ENCODE measurements at regions not wholly inside any gene's neighbourhood (a gene's known extent, or its start where the extent isn't known, plus 50 kb on each side); places are given as distances from the start of the nearest gene placed in this dataset.

- Histone ChIP-seq H3K27ac (ENCODE audit: insufficient read depth, low read length) (no peak overlapping the region), H3K9me3 (ENCODE audit: control insufficient read depth, insufficient read depth, low read depth, low read length) (no peaks in the 10 kb centered on the region), H3K4me3 (replicated peaks in 1 of 4; ENCODE audit: control extremely low read depth in 1 of 4, insufficient read depth in 1 of 4, low read depth in 3 of 4, low read length in 4 of 4) (no peak overlapping the region), H2AFZ (ENCODE audit: low read length) (no peak overlapping the region), H3K9ac (ENCODE audit: insufficient read depth, low read length) (no peak overlapping the region), H3K79me2 (ENCODE audit: control insufficient read depth, insufficient read depth, low read length) (no peaks in the 10 kb centered on the region), H3K36me3 (ENCODE audit: control insufficient read depth, insufficient read depth, low read length) (no peaks in the 10 kb centered on the region), H4K20me1 (ENCODE audit: control insufficient read depth, extremely low read depth, insufficient read depth, low read length) (no peaks in the 10 kb centered on the region), H3K27me3 (ENCODE audit: control insufficient read depth, insufficient read depth, low read length) (no peaks in the 10 kb centered on the region), H3K4me2 (ENCODE audit: extremely low read depth, insufficient read depth, low read length) (no peak overlapping the region), H3K4me1 (ENCODE audit: control insufficient read depth, extremely low read depth, insufficient read depth, low read length) (no peaks in the 10 kb centered on the region)
- DNase-seq (ENCODE audit: low read depth in 2 of 2), result no peak
- no peak for TF ChIP-seq CTCF (conservative IDR thresholded peaks at IDR 0.05 in 1 of 2, IDR thresholded peaks at IDR 0.05 in 1 of 2; ENCODE audit: low read depth in 1 of 2, low read length in 2 of 2)
- TF ChIP-seq EZH2 (IDR thresholded peaks at IDR 0.05; ENCODE audit: low read length, missing control alignments), result no peak
These were observed 61.3 kb downstream of the SLITRK6 start for GRCh38 chr13:85737952-85738351.

- Histone ChIP-seq H3K9me3 (ENCODE audit: control insufficient read depth, insufficient read depth, low read depth, low read length) (no peaks in the 10 kb centered on the region), H3K27ac (ENCODE audit: insufficient read depth, low read length) (peak overlapping the region; percentile 70), H3K36me3 (ENCODE audit: control insufficient read depth, insufficient read depth, low read length) (no peaks in the 10 kb centered on the region), H3K79me2 (ENCODE audit: control insufficient read depth, insufficient read depth, low read length) (no peaks in the 10 kb centered on the region), H2AFZ (ENCODE audit: low read length) (no peak overlapping the region), H3K9ac (ENCODE audit: insufficient read depth, low read length) (no peak overlapping the region), H4K20me1 (ENCODE audit: control insufficient read depth, extremely low read depth, insufficient read depth, low read length) (no peaks in the 10 kb centered on the region), H3K4me1 (ENCODE audit: control insufficient read depth, extremely low read depth, insufficient read depth, low read length) (no peaks in the 10 kb centered on the region), H3K4me2 (ENCODE audit: extremely low read depth, insufficient read depth, low read length) (peak overlapping the region; percentile 64), H3K4me3 (replicated peaks in 1 of 4; ENCODE audit: control extremely low read depth in 1 of 4, insufficient read depth in 1 of 4, low read depth in 3 of 4, low read length in 4 of 4) (no peak overlapping the region), H3K27me3 (ENCODE audit: control insufficient read depth, insufficient read depth, low read length) (no peaks in the 10 kb centered on the region)
- peak; percentile 64 to 69 for DNase-seq (ENCODE audit: low read depth in 2 of 2)
- TF ChIP-seq EZH2 (IDR thresholded peaks at IDR 0.05; ENCODE audit: low read length, missing control alignments) (no peak), CTCF (conservative IDR thresholded peaks at IDR 0.05 in 1 of 2, IDR thresholded peaks at IDR 0.05 in 1 of 2; ENCODE audit: low read depth in 1 of 2, low read length in 2 of 2) (no peak)
These were observed 69.9 kb downstream of the SLITRK6 start for GRCh38 chr13:85729296-85729695.

GRCh38 chr13:85728811-85729210, 70.4 kb downstream of the SLITRK6 start:
- H3K4me3 ChIP-seq (replicated peaks in 1 of 4; ENCODE audit: control extremely low read depth in 1 of 4, insufficient read depth in 1 of 4, low read depth in 3 of 4, low read length in 4 of 4), result no peak overlapping the region
- H3K27me3 ChIP-seq (ENCODE audit: control insufficient read depth, insufficient read depth, low read length), result no peaks in the 10 kb centered on the region
- H4K20me1 ChIP-seq (ENCODE audit: control insufficient read depth, extremely low read depth, insufficient read depth, low read length), result no peaks in the 10 kb centered on the region
- H3K79me2 ChIP-seq (ENCODE audit: control insufficient read depth, insufficient read depth, low read length), result no peaks in the 10 kb centered on the region
- TF ChIP-seq EZH2 (IDR thresholded peaks at IDR 0.05; ENCODE audit: low read length, missing control alignments) (no peak), CTCF (conservative IDR thresholded peaks at IDR 0.05 in 1 of 2, IDR thresholded peaks at IDR 0.05 in 1 of 2; ENCODE audit: low read depth in 1 of 2, low read length in 2 of 2) (no peak)
- H3K4me2 ChIP-seq (ENCODE audit: extremely low read depth, insufficient read depth, low read length), result peak overlapping the region; percentile 28
- H3K27ac ChIP-seq (ENCODE audit: insufficient read depth, low read length), result peak overlapping the region; percentile 70
- H3K4me1 ChIP-seq (ENCODE audit: control insufficient read depth, extremely low read depth, insufficient read depth, low read length), result no peaks in the 10 kb centered on the region
- no peaks in the 10 kb centered on the region for H3K9me3 ChIP-seq (ENCODE audit: control insufficient read depth, insufficient read depth, low read depth, low read length)
- H3K9ac ChIP-seq (ENCODE audit: insufficient read depth, low read length), result no peak overlapping the region
- H3K36me3 ChIP-seq (ENCODE audit: control insufficient read depth, insufficient read depth, low read length), result no peaks in the 10 kb centered on the region
- peak; percentile 13 to 82 for DNase-seq (ENCODE audit: low read depth in 2 of 2)
- no peak overlapping the region for H2AFZ ChIP-seq (ENCODE audit: low read length)
